Mucosa of descending colon (tissue), 3 donors: ENCODE measurements at regions not wholly inside any gene's neighbourhood (a gene's known extent, or its start where the extent isn't known, plus 50 kb on each side); places are given as distances from the start of the nearest gene placed in this dataset.

Experiments
- ATAC-seq: fragments of 200-7000 bp; cut with Tn5 transposase; one replicate; pipeline ENCODE4 v1.9.1; 2020; ENCODE audit warnings: mild to moderate bottlenecking, moderate library complexity
- DNase-seq, 3 donors: peaks; one replicate each; pipeline ENCODE4 v3.0.0-alpha.2; 2020
- H3K36me3 ChIP-seq: fragments of 200-600 bp; one replicate; pipeline ENCODE4 v1.8.0; 2021; ENCODE audit warnings: low read depth, mild to moderate bottlenecking
- H3K4me1 ChIP-seq: fragments of 200-600 bp; one replicate; pipeline ENCODE4 v1.8.0; 2021; ENCODE audit warnings: low read depth, mild to moderate bottlenecking
- H3K4me3 ChIP-seq: fragments of 200-600 bp; one replicate; pipeline ENCODE4 v1.8.0; 2021; ENCODE audit warnings: mild to moderate bottlenecking
- H3K9me3 ChIP-seq: fragments of 200-600 bp; one replicate; pipeline ENCODE4 v1.8.0; 2021; ENCODE audit warnings: mild to moderate bottlenecking
- CTCF ChIP-seq: fragments of 200-600 bp; IDR thresholded peaks from one replicate; pipeline ENCODE4 v1.8.0; 2022; ENCODE audit warnings: antibody characterized with exemption, mild to moderate bottlenecking
- intact Hi-C, 2 donors: fragments of 100-400 bp; cut with DNase I in 1 of 2; cut with micrococcal nuclease in 1 of 2; formaldehyde crosslinking; loops; one replicate each; pipeline versions ENCODE4 v1.11.0 to v1.11.1; 2022; cut with DNase I, micrococcal nuclease
- donor health status: DM: no; HTN: no; CAD: no; lungs with moderate emphysema.
- donor health status: DM: no; HTN: no; CAD: no.
- donor health status: DM: no; HTN: yes; CAD: no.

GRCh38 chr2:204064119-204064518, 127.6 kb downstream of the ICOS start:
- intact Hi-C loops, result no loop called here
- no peak for DNase-seq

GRCh38 chr2:204065566-204065965, 129.0 kb downstream of the ICOS start:
- intact Hi-C loops, result no loop called here
- H3K36me3 ChIP-seq, result no peaks in the 10 kb centered on the region

More at GRCh38 chr2:204064119-204064518, 127.6 kb downstream of the ICOS start:
- Histone ChIP-seq H3K4me1 (no peaks in the 10 kb centered on the region), H3K36me3 (no peaks in the 10 kb centered on the region), H3K4me3 (no peak overlapping the region), H3K9me3 (no peaks in the 10 kb centered on the region)
- ATAC-seq, result no peak
- TF ChIP-seq CTCF, result no peak

GRCh38 chr2:204066051-204066450, 129.5 kb downstream of the ICOS start:
- H3K36me3 ChIP-seq, result no peaks in the 10 kb centered on the region
- no peak for DNase-seq
- no peaks in the 10 kb centered on the region for H3K4me1 ChIP-seq
- intact Hi-C loops, result no loop called here
- no peak for ATAC-seq
- no peak overlapping the region for H3K4me3 ChIP-seq
- no peaks in the 10 kb centered on the region for H3K9me3 ChIP-seq
- TF ChIP-seq CTCF, result no peak

More at GRCh38 chr2:204065566-204065965, 129.0 kb downstream of the ICOS start:
- ATAC-seq (no peak), DNase-seq (no peak)
- Histone ChIP-seq H3K4me1 (no peaks in the 10 kb centered on the region), H3K9me3 (no peaks in the 10 kb centered on the region), H3K4me3 (no peak overlapping the region)
- TF ChIP-seq CTCF, result no peak

- Histone ChIP-seq H3K36me3 (no peaks in the 10 kb centered on the region), H3K4me1 (no peaks in the 10 kb centered on the region), H3K4me3 (no peak overlapping the region), H3K9me3 (no peaks in the 10 kb centered on the region)
- TF ChIP-seq CTCF, result no peak
- DNase-seq, result no peak
- no peak for ATAC-seq
- intact Hi-C loops, result no loop called here
Observed at GRCh38 chr2:204069804-204070203, 133.2 kb downstream of the ICOS start.

GRCh38 chr2:204072443-204073324, 136.1 kb downstream of the ICOS start:
- peak in 2 of 3 donors; percentile 48 to 59 for DNase-seq
- H3K9me3 ChIP-seq, result no peaks in the 10 kb centered on the region
- H3K4me1 ChIP-seq, result no peaks in the 10 kb centered on the region
- no peaks in the 10 kb centered on the region for H3K36me3 ChIP-seq
- no peak for ATAC-seq
- H3K4me3 ChIP-seq, result no peak overlapping the region
- intact Hi-C loops, result no loop called here
- no peak for TF ChIP-seq CTCF
